ENCODE measurements at regions not wholly inside any gene's neighbourhood (a gene's known extent, or its start where the extent isn't known, plus 50 kb on each side); places are given as distances from the start of the nearest gene placed in this dataset.

DNA sequence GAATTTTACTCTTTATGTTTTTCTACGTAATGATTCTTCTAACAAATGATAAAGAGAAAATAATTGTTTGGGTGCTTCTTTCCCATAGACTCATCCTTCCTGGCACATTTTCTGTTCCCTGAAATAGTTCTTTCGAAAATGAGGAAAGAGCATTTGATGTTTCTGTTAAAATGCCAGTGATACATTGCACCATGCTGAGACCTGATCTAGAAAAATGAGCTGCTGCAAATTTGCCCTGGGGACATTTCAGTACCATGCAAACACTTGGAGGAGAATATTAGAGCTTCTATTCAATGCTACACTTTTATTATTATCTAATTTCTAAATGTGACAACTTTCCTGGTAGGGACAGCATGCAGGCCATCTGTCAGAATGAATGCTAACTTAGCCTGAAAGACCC is 83.3 kb downstream of the C4orf33 start:
- Histone ChIP-seq H3K9ac (ENCODE audit: control insufficient read depth, insufficient read depth, low read length) (no peak overlapping the region), H3K27ac (ENCODE audit: control insufficient read depth, insufficient read depth) (no peak overlapping the region), H3K27me3 (replicated peaks in 1 of 2; ENCODE audit: control insufficient read depth in 2 of 2, insufficient read depth in 2 of 2, low read length in 1 of 2) (no peaks in the 10 kb centered on the region), H3K4me1 (ENCODE audit: control insufficient read depth, insufficient read depth, low read length) (no peaks in the 10 kb centered on the region), H3K4me2 (ENCODE audit: control insufficient read depth, insufficient read depth) (no peak overlapping the region), H4K20me1 (ENCODE audit: control insufficient read depth, insufficient read depth) (no peaks in the 10 kb centered on the region), H2AFZ (ENCODE audit: control insufficient read depth, low read depth, low read length) (no peak overlapping the region), H3K36me3 (ENCODE audit: control insufficient read depth in 2 of 2, insufficient read depth in 2 of 2, low read length in 1 of 2) (no peaks in the 10 kb centered on the region), H3K9me3 (replicated peaks; ENCODE audit: control insufficient read depth, insufficient read depth, low read length) (no peaks in the 10 kb centered on the region), H3K79me2 (ENCODE audit: control insufficient read depth, insufficient read depth, low read length) (no peaks in the 10 kb centered on the region), H3K4me3 (no peak overlapping the region)
- in situ Hi-C loops (cut with MboI) = no loop called here
- intact Hi-C loops (cut with micrococcal nuclease; ENCODE audit: unreplicated experiment) = no loop called here
- FAIRE-seq (no peak), ATAC-seq (no peak), DNase-seq (ENCODE audit: low read depth, low spot score) (no peak)
- TF ChIP-seq MTA3 (IDR thresholded peaks at IDR 0.05; ENCODE audit: borderline replicate concordance, low read length) (no peak), TAF1 (IDR thresholded peaks at IDR 0.05; ENCODE audit: borderline replicate concordance, low read depth, low read length) (no peak), ZNF217 (IDR thresholded peaks at IDR 0.05) (no peak), RFX5 (IDR thresholded peaks at IDR 0.05; ENCODE audit: low read depth, low read length) (no peak), NRF1 (conservative IDR thresholded peaks at IDR 0.05; ENCODE audit: low read depth, low read length) (no peak), NFXL1 (IDR thresholded peaks at IDR 0.05; ENCODE audit: borderline replicate concordance) (no peak), TCF3 (IDR thresholded peaks at IDR 0.05; ENCODE audit: borderline replicate concordance, insufficient read depth, low read depth, low read length) (no peak)
- WGBS (ENCODE audit: insufficient coverage, insufficient replicate concordance, low lambda C conversion rate, missing lambda C conversion rate) = 25% methylated on average over 2 of the region's 2 CpGs
- no TSS peak for BruUV-seq (replicated peaks)
- RAD21 ChIA-PET (ENCODE audit: unreplicated experiment) = no interaction called here
- POLR2A ChIA-PET = no interaction called here
- SMC1A ChIA-PET (ENCODE audit: uncharacterized antibody, unreplicated experiment) = interaction anchor here (0.5 kb wide), 1 partner anchor 22 kb away, joined by 3 read pairs; no protein-coding TSS in a partner anchor
- CTCF ChIA-PET = no interaction called here

GRCh38 chr4:129189630-129190029 is 93.7 kb downstream of the C4orf33 start:
- intact Hi-C loops (cut with micrococcal nuclease; ENCODE audit: unreplicated experiment) (no loop called here), in situ Hi-C loops (cut with MboI) (no loop called here)
- H3K9ac ChIP-seq (ENCODE audit: control insufficient read depth, insufficient read depth, low read length) = no peak overlapping the region
- ChIA-PET SMC1A (ENCODE audit: uncharacterized antibody, unreplicated experiment) (no interaction called here), POLR2A (no interaction called here), CTCF (interaction anchor here (0.6 kb wide), 1 partner anchor 79 kb away, joined by 3 read pairs; no protein-coding TSS in a partner anchor), RAD21 (ENCODE audit: unreplicated experiment) (no interaction called here)
- DNase-seq (ENCODE audit: low read depth, low spot score) = no peak
- 9% methylated on average over 4 of the region's 4 CpGs for WGBS (ENCODE audit: insufficient coverage, insufficient replicate concordance, low lambda C conversion rate, missing lambda C conversion rate)
- TF ChIP-seq, protein P1, sequence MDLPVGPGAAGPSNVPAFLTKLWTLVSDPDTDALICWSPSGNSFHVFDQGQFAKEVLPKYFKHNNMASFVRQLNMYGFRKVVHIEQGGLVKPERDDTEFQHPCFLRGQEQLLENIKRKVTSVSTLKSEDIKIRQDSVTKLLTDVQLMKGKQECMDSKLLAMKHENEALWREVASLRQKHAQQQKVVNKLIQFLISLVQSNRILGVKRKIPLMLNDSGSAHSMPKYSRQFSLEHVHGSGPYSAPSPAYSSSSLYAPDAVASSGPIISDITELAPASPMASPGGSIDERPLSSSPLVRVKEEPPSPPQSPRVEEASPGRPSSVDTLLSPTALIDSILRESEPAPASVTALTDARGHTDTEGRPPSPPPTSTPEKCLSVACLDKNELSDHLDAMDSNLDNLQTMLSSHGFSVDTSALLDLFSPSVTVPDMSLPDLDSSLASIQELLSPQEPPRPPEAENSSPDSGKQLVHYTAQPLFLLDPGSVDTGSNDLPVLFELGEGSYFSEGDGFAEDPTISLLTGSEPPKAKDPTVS (IDR thresholded peaks at IDR 0.05; ENCODE audit: low read depth, low read length) = no peak
- H3K4me3 ChIP-seq = no peak overlapping the region
- no peaks in the 10 kb centered on the region for H4K20me1 ChIP-seq (ENCODE audit: control insufficient read depth, insufficient read depth)
- FAIRE-seq = no peak
- H3K79me2 ChIP-seq (ENCODE audit: control insufficient read depth, insufficient read depth, low read length) = no peaks in the 10 kb centered on the region
- no peaks in the 10 kb centered on the region for H3K36me3 ChIP-seq (ENCODE audit: control insufficient read depth in 2 of 2, insufficient read depth in 2 of 2, low read length in 1 of 2)
- ATAC-seq = no peak
- H3K27ac ChIP-seq (ENCODE audit: control insufficient read depth, insufficient read depth) = no peak overlapping the region
- H3K27me3 ChIP-seq (replicated peaks in 1 of 2; ENCODE audit: control insufficient read depth in 2 of 2, insufficient read depth in 2 of 2, low read length in 1 of 2) = no peaks in the 10 kb centered on the region
- H2AFZ ChIP-seq (ENCODE audit: control insufficient read depth, low read depth, low read length) = no peak overlapping the region
- BruUV-seq (replicated peaks) = no TSS peak
- no peak overlapping the region for H3K4me2 ChIP-seq (ENCODE audit: control insufficient read depth, insufficient read depth)
- H3K4me1 ChIP-seq (ENCODE audit: control insufficient read depth, insufficient read depth, low read length) = no peaks in the 10 kb centered on the region
- H3K9me3 ChIP-seq (replicated peaks; ENCODE audit: control insufficient read depth, insufficient read depth, low read length) = no peaks in the 10 kb centered on the region

All from GM12878 (cell line).